PC-9 (cell line): ENCODE measurements at regions not wholly inside any gene's neighbourhood (a gene's known extent, or its start where the extent isn't known, plus 50 kb on each side); places are given as distances from the start of the nearest gene placed in this dataset.

Experiments used
- BruUV-seq: library from RNA; stranded (reverse); fragments of 400-500 nt; replicated peaks from 2 replicates; lab custom pipeline; 2021; lab: Mats Ljungman, UMichigan
- CTCF ChIA-PET: fragments of 300-600 bp; sonication (Branson Sonifier 250); formaldehyde crosslinking; loops from one replicate; lab custom pipeline; 2022; ENCODE audit warnings: antibody characterized with exemption; lab: Charles Lee
- POLR2A ChIA-PET: fragments of 300-600 bp; sonication (Branson Sonifier 250); formaldehyde crosslinking; loops from one replicate; lab custom pipeline; 2022; ENCODE audit warnings: antibody characterized with exemption; ENCODE audit not compliant: unreplicated experiment; lab: Charles Lee
- DNase-seq, 2 experiments: peaks; one replicate each; pipeline versions ENCODE4 v3.0.0 to v3.0.0-alpha.2; 2015 to 2022; ENCODE audit warnings: mixed read lengths in 1 of 2
- H2AFZ ChIP-seq: fragments of 200-600 bp; sonication (generic); 2 replicates; pipeline ENCODE4 v1.8.1; 2017; ENCODE audit warnings: antibody characterized with exemption
- H3F3A ChIP-seq: fragments of 200-600 bp; sonication (generic); 2 replicates; pipeline ENCODE4 v1.8.1; 2017; ENCODE audit warnings: antibody characterized with exemption, mild to moderate bottlenecking, low read depth; ENCODE audit not compliant: insufficient read depth
- H3K27ac ChIP-seq: fragments of 200-600 bp; sonication (generic); 2 replicates; pipeline ENCODE4 v1.6.1; 2016; ENCODE audit warnings: mixed run types
- H3K27me3 ChIP-seq: fragments of 200-600 bp; sonication (generic); 2 replicates; pipeline ENCODE4 v1.6.1; 2016; ENCODE audit warnings: low read depth, mixed run types; ENCODE audit not compliant: insufficient read depth
- H3K36me3 ChIP-seq: fragments of 200-600 bp; sonication (generic); 2 replicates; pipeline ENCODE4 v1.6.1; 2016; ENCODE audit warnings: low read depth, mixed run types
- H3K4me1 ChIP-seq: fragments of 200-600 bp; sonication (generic); replicated peaks from 2 replicates; pipeline ENCODE4 v1.6.1; 2016; ENCODE audit warnings: mixed run types; ENCODE audit not compliant: insufficient read depth
- H3K4me2 ChIP-seq: fragments of 200-600 bp; sonication (generic); 2 replicates; pipeline ENCODE4 v1.6.1; 2017; ENCODE audit warnings: mixed run types
- H3K4me3 ChIP-seq: fragments of 200-600 bp; sonication (generic); 2 replicates; pipeline ENCODE4 v1.6.1; 2016; ENCODE audit warnings: mixed run types
- H3K79me2 ChIP-seq: fragments of 200-600 bp; sonication (generic); 2 replicates; pipeline ENCODE4 v1.6.1; 2017; ENCODE audit warnings: low read depth, mixed run types
- H3K9me2 ChIP-seq: fragments of 200-600 bp; sonication (generic); 2 replicates; pipeline ENCODE4 v1.8.1; 2017; ENCODE audit warnings: mild to moderate bottlenecking; ENCODE audit not compliant: insufficient read depth
- H3K9me3 ChIP-seq: fragments of 200-600 bp; sonication (generic); 2 replicates; pipeline ENCODE4 v1.8.1; 2016; ENCODE audit warnings: low read depth; ENCODE audit not compliant: insufficient read depth
- H4K20me1 ChIP-seq: fragments of 200-600 bp; sonication (generic); 2 replicates; pipeline ENCODE4 v1.8.1; 2017; ENCODE audit not compliant: insufficient read depth
- EZH2 ChIP-seq: fragments of 200-600 bp; sonication (generic); IDR thresholded peaks from 2 replicates; pipeline ENCODE4 v1.8.0; 2017; ENCODE audit warnings: antibody characterized with exemption, low read depth
- intact Hi-C: fragments of 100-400 bp; cut with micrococcal nuclease; formaldehyde crosslinking; loops from one replicate; pipeline ENCODE4 v1.10.0; 2022; ENCODE audit not compliant: unreplicated experiment
- TF ChIP-seq, protein P1 (sequence below): fragments of 200-600 bp; sonication (generic); conservative IDR thresholded peaks from 2 replicates; pipeline ENCODE4 v1.6.1; 2017; ENCODE audit warnings: mixed run types, antibody characterized with exemption, mild to moderate bottlenecking, moderate library complexity

GRCh38 chr1:216907100-216907499 lies 183.9 kb upstream of the ESRRG start:
- intact Hi-C loops: no loop called here

GRCh38 chr1:216905781-216906180 lies 182.6 kb upstream of the ESRRG start:
- no peaks in the 10 kb centered on the region for H3K9me2 ChIP-seq
- H3K4me1 ChIP-seq: no peaks in the 10 kb centered on the region
- TF ChIP-seq, protein P1, sequence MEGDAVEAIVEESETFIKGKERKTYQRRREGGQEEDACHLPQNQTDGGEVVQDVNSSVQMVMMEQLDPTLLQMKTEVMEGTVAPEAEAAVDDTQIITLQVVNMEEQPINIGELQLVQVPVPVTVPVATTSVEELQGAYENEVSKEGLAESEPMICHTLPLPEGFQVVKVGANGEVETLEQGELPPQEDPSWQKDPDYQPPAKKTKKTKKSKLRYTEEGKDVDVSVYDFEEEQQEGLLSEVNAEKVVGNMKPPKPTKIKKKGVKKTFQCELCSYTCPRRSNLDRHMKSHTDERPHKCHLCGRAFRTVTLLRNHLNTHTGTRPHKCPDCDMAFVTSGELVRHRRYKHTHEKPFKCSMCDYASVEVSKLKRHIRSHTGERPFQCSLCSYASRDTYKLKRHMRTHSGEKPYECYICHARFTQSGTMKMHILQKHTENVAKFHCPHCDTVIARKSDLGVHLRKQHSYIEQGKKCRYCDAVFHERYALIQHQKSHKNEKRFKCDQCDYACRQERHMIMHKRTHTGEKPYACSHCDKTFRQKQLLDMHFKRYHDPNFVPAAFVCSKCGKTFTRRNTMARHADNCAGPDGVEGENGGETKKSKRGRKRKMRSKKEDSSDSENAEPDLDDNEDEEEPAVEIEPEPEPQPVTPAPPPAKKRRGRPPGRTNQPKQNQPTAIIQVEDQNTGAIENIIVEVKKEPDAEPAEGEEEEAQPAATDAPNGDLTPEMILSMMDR: no peak
- TF ChIP-seq EZH2: no peak
- H3F3A ChIP-seq: no peaks in the 10 kb centered on the region
- no peaks in the 10 kb centered on the region for H3K79me2 ChIP-seq
- no peak overlapping the region for H3K4me3 ChIP-seq
- intact Hi-C loops: no loop called here
- H2AFZ ChIP-seq: no peak overlapping the region
- H3K36me3 ChIP-seq: no peaks in the 10 kb centered on the region
- H3K27me3 ChIP-seq: no peaks in the 10 kb centered on the region
- DNase-seq: no peak
- BruUV-seq: no TSS peak
- ChIA-PET POLR2A (no interaction called here), CTCF (no interaction called here)
- H3K9me3 ChIP-seq: no peaks in the 10 kb centered on the region
- no peak overlapping the region for H3K27ac ChIP-seq
- no peaks in the 10 kb centered on the region for H4K20me1 ChIP-seq
- H3K4me2 ChIP-seq: no peak overlapping the region

More at GRCh38 chr1:216907100-216907499, 183.9 kb upstream of the ESRRG start:
- no peaks in the 10 kb centered on the region for H3K9me2 ChIP-seq
- H3K4me3 ChIP-seq: no peak overlapping the region
- no peaks in the 10 kb centered on the region for H3K79me2 ChIP-seq
- no peaks in the 10 kb centered on the region for H3K9me3 ChIP-seq
- no peak overlapping the region for H2AFZ ChIP-seq
- H3K27ac ChIP-seq: no peak overlapping the region
- H3K27me3 ChIP-seq: no peaks in the 10 kb centered on the region
- ChIA-PET POLR2A (no interaction called here), CTCF (no interaction called here)
- TF ChIP-seq EZH2: no peak
- TF ChIP-seq, protein P1: no peak
- H3F3A ChIP-seq: no peaks in the 10 kb centered on the region
- no peaks in the 10 kb centered on the region for H3K36me3 ChIP-seq
- no peaks in the 10 kb centered on the region for H4K20me1 ChIP-seq
- no peaks in the 10 kb centered on the region for H3K4me1 ChIP-seq
- no TSS peak for BruUV-seq
- H3K4me2 ChIP-seq: no peak overlapping the region
- DNase-seq: no peak

DNA sequence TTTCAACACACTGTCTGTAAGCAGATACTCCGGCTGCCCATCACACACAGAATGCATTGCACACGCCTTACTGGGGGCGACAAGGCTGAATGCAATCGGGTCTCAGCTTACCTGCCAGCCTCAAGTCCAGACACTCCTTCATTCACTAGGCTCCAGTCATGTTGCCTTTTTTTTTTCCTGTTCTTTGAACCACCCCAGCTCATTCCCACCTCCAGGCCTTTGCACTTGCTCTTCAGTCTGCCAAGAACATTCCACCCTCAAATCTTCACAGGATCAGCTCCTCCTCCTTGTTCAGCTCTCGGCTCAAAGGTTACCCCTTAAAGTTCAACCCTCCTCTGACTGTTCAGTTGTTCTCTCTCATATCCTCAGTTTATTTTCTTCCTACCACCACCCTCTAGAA lies 181.9 kb upstream of the ESRRG start:
- H3F3A ChIP-seq: no peaks in the 10 kb centered on the region
- H3K79me2 ChIP-seq: no peaks in the 10 kb centered on the region
- no peaks in the 10 kb centered on the region for H4K20me1 ChIP-seq
- CTCF ChIA-PET: no interaction called here
- no peak overlapping the region for H2AFZ ChIP-seq
- no peaks in the 10 kb centered on the region for H3K9me3 ChIP-seq
- intact Hi-C loops: no loop called here
- DNase-seq: no peak
- TF ChIP-seq EZH2: no peak
- TF ChIP-seq, protein P1: no peak
- H3K4me3 ChIP-seq: no peak overlapping the region
- H3K4me2 ChIP-seq: no peak overlapping the region
- POLR2A ChIA-PET: no interaction called here
- no peaks in the 10 kb centered on the region for H3K4me1 ChIP-seq
- H3K36me3 ChIP-seq: no peaks in the 10 kb centered on the region
- no peak overlapping the region for H3K27ac ChIP-seq
- no TSS peak for BruUV-seq
- H3K27me3 ChIP-seq: no peaks in the 10 kb centered on the region
- H3K9me2 ChIP-seq: no peaks in the 10 kb centered on the region
